ENCODE measurements at regions not wholly inside any gene's neighbourhood (a gene's known extent, or its start where the extent isn't known, plus 50 kb on each side); places are given as distances from the start of the nearest gene placed in this dataset.
A peak's percentile ranks its signal among the peaks of the same experiment; 100 is the strongest.
"Not testable (repeated sequence)": the region's sequence is repeated elsewhere in the genome, so short reads cannot be mapped to it uniquely, and the experiment has no call there.

GRCh38 chr7:82566752-82567151 is 123.2 kb upstream of the CACNA2D1 start:
- no peak for DNase-seq (ENCODE audit: low spot score)

- DNase-seq (ENCODE audit: low spot score) = peak; percentile 11
Measured at GRCh38 chr7:82562716-82563404, 119.3 kb upstream of the CACNA2D1 start.

- no peak for DNase-seq (ENCODE audit: low spot score)
Measured at GRCh38 chr7:82559193-82559805, 115.7 kb upstream of the CACNA2D1 start.

GRCh38 chr7:82549616-82550285 is 106.2 kb upstream of the CACNA2D1 start:
- DNase-seq (ENCODE audit: low spot score) = no peak

- DNase-seq (ENCODE audit: low spot score) = no peak
Measured at GRCh38 chr7:82548141-82548688, 104.6 kb upstream of the CACNA2D1 start.

- DNase-seq (ENCODE audit: low spot score) = peak; percentile 7
Measured at GRCh38 chr7:82542665-82543064, 99.1 kb upstream of the CACNA2D1 start.

- DNase-seq (ENCODE audit: low spot score) = no peak
Measured at GRCh38 chr7:82539969-82540368, 96.4 kb upstream of the CACNA2D1 start.

- no peak for DNase-seq (ENCODE audit: low spot score)
Measured at GRCh38 chr7:82534684-82535083, 91.1 kb upstream of the CACNA2D1 start.

- no peak for DNase-seq (ENCODE audit: low spot score)
Measured at GRCh38 chr7:82530361-82530760, 86.8 kb upstream of the CACNA2D1 start.

- no peak for DNase-seq (ENCODE audit: low spot score)
Measured at GRCh38 chr7:82528577-82529310, 85.2 kb upstream of the CACNA2D1 start.

- no peak for DNase-seq (ENCODE audit: low spot score)
Measured at GRCh38 chr7:82527851-82528250, 84.3 kb upstream of the CACNA2D1 start.

- no peak for DNase-seq (ENCODE audit: low spot score)
Measured at GRCh38 chr7:82521906-82522445, 78.4 kb upstream of the CACNA2D1 start.

- no peak for DNase-seq (ENCODE audit: low spot score)
Measured at GRCh38 chr7:82517050-82517449, 73.5 kb upstream of the CACNA2D1 start.

GRCh38 chr7:82511542-82511941 is 68.0 kb upstream of the CACNA2D1 start:
- DNase-seq (ENCODE audit: low spot score) = no peak

GRCh38 chr7:82507976-82508677 is 64.5 kb upstream of the CACNA2D1 start:
- no peak for DNase-seq (ENCODE audit: low spot score)

GRCh38 chr7:82507365-82507975 is 63.9 kb upstream of the CACNA2D1 start:
- DNase-seq (ENCODE audit: low spot score) = no peak

GRCh38 chr7:82506702-82507101 is 63.1 kb upstream of the CACNA2D1 start:
- peak; percentile 14 for DNase-seq (ENCODE audit: low spot score)

GRCh38 chr7:82506208-82506607 is 62.6 kb upstream of the CACNA2D1 start:
- DNase-seq (ENCODE audit: low spot score) = no peak

GRCh38 chr7:82501346-82501745 is 57.8 kb upstream of the CACNA2D1 start:
- DNase-seq (ENCODE audit: low spot score) = no peak

- not testable (repeated sequence) for DNase-seq (ENCODE audit: low spot score)
Measured at GRCh38 chr7:82499546-82499945, 56.0 kb upstream of the CACNA2D1 start.

- no peak for DNase-seq (ENCODE audit: low spot score)
Measured at GRCh38 chr7:82494420-82494819, 50.8 kb upstream of the CACNA2D1 start.
